ENCODE measurements at regions not wholly inside any gene's neighbourhood (a gene's known extent, or its start where the extent isn't known, plus 50 kb on each side); places are given as distances from the start of the nearest gene placed in this dataset.

DNA sequence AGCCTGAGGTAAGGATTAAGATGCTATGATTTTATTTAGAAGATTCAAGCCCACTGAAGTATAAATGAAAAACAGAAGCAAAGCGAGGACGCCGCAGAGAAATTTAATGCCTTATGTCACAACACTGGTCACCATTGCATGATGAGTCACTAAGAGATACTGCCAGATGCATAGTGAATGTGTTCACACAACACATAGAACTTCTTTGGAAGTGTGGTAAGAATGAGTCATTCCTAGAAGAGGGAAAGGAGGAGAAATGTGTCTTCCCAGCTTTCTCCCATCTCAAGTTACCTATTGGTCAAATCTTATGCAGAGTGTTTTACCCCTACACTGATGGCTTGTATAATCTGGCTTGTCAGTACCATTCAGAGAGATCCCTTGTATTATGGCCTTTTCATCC is 465.3 kb upstream of the ARRDC3 start:
- TF ChIP-seq, protein P1, sequence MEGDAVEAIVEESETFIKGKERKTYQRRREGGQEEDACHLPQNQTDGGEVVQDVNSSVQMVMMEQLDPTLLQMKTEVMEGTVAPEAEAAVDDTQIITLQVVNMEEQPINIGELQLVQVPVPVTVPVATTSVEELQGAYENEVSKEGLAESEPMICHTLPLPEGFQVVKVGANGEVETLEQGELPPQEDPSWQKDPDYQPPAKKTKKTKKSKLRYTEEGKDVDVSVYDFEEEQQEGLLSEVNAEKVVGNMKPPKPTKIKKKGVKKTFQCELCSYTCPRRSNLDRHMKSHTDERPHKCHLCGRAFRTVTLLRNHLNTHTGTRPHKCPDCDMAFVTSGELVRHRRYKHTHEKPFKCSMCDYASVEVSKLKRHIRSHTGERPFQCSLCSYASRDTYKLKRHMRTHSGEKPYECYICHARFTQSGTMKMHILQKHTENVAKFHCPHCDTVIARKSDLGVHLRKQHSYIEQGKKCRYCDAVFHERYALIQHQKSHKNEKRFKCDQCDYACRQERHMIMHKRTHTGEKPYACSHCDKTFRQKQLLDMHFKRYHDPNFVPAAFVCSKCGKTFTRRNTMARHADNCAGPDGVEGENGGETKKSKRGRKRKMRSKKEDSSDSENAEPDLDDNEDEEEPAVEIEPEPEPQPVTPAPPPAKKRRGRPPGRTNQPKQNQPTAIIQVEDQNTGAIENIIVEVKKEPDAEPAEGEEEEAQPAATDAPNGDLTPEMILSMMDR (IDR thresholded peaks at IDR 0.05), result no peak
- no peak for TF ChIP-seq POLR2A (IDR thresholded peaks at IDR 0.05)
